Subcutaneous abdominal adipose tissue (tissue), 5 donors: ENCODE measurements at regions not wholly inside any gene's neighbourhood (a gene's known extent, or its start where the extent isn't known, plus 50 kb on each side); places are given as distances from the start of the nearest gene placed in this dataset.

Source experiments
- H3K27ac ChIP-seq: one replicate; pipeline ENCODE4 v1.7.0; 2013; ENCODE audit warnings: low read depth, mild to moderate bottlenecking, inconsistent platforms, low read length, moderate library complexity
- H3K27me3 ChIP-seq, 5 donors: one replicate each; pipeline ENCODE4 v1.7.0; 2013; ENCODE audit warnings: low read length in 5 of 5, inconsistent platforms in 1 of 5; ENCODE audit not compliant: control insufficient read depth in 5 of 5, insufficient read depth in 4 of 5
- H3K36me3 ChIP-seq, 5 donors: one replicate each; pipeline ENCODE4 v1.7.0; 2013; ENCODE audit warnings: low read length in 5 of 5; ENCODE audit not compliant: control insufficient read depth in 5 of 5, insufficient read depth in 5 of 5
- H3K4me1 ChIP-seq, 5 donors: one replicate each; pipeline ENCODE4 v1.7.0; 2013; ENCODE audit warnings: low read length in 5 of 5, mild to moderate bottlenecking in 3 of 5, moderate library complexity in 1 of 5; ENCODE audit not compliant: control insufficient read depth in 5 of 5, insufficient read depth in 5 of 5
- H3K4me3 ChIP-seq, 5 donors: one replicate each; pipeline ENCODE4 v1.7.0; 2013; ENCODE audit warnings: low read length in 5 of 5, low read depth in 1 of 5
- H3K9ac ChIP-seq, 5 donors: one replicate each; pipeline ENCODE4 v1.7.0; 2013; ENCODE audit warnings: low read length in 5 of 5, mild to moderate bottlenecking in 4 of 5, moderate library complexity in 3 of 5
- H3K9me3 ChIP-seq, 5 donors: one replicate each; pipeline ENCODE4 v1.7.0; 2013; ENCODE audit warnings: low read length in 5 of 5; ENCODE audit not compliant: control insufficient read depth in 5 of 5
- donor health status: healthy.
- donor health status: healthy.
- donor health status: healthy.
- donor health status: healthy.
- donor health status: healthy.

DNA sequence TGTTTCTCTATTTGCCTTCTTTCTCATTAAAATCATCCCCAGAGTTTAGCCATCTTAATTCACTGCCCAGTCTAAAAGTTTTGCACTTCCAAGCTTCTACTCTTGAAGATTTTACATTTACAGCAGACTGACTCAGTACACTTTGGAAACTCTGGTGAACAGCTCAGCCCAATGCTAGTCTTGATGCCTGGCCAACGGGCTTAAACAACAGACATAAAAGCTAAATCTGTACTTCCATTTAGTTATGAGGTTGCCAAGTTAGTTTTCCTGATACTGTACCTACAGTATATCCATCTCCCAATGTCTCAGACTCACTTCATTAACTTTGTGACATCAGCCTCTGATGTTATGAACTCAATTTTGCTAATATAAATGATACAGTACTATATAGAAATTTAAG lies 891.8 kb upstream of the SOX9 start:
- H3K4me3 ChIP-seq: no peak overlapping the region
- H3K9ac ChIP-seq: no peak overlapping the region
- H3K9me3 ChIP-seq: no peaks in the 10 kb centered on the region
- no peaks in the 10 kb centered on the region for H3K27me3 ChIP-seq
- no peak overlapping the region for H3K27ac ChIP-seq
- no peaks in the 10 kb centered on the region for H3K36me3 ChIP-seq
- H3K4me1 ChIP-seq: no peaks in the 10 kb centered on the region

DNA sequence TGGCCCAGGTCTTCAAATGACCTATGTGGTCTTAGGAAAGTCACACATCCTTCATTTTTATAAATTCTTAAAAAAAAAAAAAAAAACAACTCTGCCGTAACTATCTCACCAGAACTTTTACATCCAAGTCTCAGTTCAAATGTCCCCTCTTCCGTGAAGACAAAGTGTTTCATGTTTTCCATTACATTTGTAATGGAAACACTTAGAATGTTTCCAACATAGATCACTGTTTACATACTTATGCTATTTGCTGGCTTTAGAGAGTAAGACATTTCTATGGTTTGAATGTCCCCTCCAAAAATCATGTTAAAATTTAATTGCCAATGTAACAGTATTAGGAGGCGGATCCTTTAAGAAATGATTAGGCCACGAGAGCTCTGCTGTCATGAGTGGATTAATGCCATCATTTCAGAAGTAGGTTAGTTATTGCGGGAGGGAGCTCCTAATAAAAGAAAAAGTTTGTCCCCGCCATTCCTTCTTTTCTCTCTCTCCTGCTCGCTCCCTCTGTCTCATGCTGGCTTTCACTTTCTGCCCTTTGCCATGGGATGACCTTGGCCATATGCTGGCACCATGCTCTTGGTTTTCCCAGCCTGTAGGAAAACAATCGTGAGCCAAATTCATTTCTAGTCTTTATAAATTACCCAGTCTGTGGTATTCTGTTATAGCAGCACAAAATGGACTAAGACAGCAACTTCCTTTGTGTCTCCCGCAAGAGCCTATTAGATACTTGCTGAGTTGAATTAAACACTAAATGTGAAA lies 887.8 kb upstream of the SOX9 start:
- Histone ChIP-seq H3K36me3 (no peaks in the 10 kb centered on the region), H3K9ac (no peak overlapping the region), H3K27me3 (no peaks in the 10 kb centered on the region), H3K4me3 (no peak overlapping the region), H3K9me3 (no peaks in the 10 kb centered on the region), H3K27ac (no peak overlapping the region), H3K4me1 (no peaks in the 10 kb centered on the region)

DNA sequence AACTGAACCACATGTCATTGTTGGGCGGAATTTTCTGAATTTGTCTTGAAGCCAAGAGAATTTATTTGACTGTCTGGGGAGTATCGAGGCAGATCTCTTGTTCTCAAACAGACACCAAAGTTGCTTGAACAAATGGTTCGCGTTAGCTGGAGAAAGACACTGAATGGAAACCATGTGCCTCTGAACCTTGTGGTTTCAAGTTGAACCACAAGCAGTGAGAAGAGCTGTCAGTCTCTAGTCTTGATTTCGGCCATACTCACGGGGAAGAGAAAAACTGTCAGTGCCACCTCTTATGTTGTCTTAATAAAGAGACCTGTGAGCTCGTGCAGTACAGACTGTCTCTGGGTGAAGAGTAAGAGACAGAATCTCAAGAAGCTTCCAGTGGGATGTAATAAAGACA lies 886.5 kb upstream of the SOX9 start:
- Histone ChIP-seq H3K4me3 (no peak overlapping the region), H3K9me3 (no peaks in the 10 kb centered on the region), H3K9ac (no peak overlapping the region), H3K27ac (no peak overlapping the region), H3K4me1 (no peaks in the 10 kb centered on the region), H3K36me3 (no peaks in the 10 kb centered on the region), H3K27me3 (no peaks in the 10 kb centered on the region)

DNA sequence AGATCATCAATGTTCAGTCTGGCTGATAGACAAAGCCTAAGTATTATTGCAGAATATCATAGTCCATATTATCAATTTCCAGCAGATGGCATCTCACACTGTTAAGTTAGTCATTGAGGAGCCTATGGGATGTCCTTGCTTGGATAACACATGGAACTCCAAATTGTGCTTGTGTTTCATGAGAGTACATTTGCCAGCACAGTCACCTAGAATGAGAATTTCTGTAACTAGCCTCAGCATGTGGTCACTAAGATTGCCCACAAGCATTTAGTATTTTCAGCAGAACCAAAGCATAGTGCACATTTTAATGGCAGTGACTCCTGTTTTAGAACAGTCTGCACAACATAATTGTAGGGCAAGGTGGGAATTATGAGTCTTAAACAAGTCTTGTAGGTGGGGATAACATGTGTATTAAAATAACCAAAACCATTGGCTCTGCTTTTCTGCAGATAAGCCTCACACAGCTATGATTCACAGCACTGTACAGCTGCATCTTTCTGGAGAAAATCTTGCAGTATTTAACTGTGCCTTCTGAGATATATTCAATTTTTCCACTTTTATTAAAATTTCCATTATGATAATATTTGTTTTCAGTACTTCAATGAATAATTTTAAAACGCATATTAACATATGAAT lies 882.8 kb upstream of the SOX9 start:
- Histone ChIP-seq H3K36me3 (no peaks in the 10 kb centered on the region), H3K4me1 (no peaks in the 10 kb centered on the region), H3K9ac (no peak overlapping the region), H3K27ac (no peak overlapping the region), H3K9me3 (no peaks in the 10 kb centered on the region), H3K27me3 (no peaks in the 10 kb centered on the region), H3K4me3 (no peak overlapping the region)

DNA sequence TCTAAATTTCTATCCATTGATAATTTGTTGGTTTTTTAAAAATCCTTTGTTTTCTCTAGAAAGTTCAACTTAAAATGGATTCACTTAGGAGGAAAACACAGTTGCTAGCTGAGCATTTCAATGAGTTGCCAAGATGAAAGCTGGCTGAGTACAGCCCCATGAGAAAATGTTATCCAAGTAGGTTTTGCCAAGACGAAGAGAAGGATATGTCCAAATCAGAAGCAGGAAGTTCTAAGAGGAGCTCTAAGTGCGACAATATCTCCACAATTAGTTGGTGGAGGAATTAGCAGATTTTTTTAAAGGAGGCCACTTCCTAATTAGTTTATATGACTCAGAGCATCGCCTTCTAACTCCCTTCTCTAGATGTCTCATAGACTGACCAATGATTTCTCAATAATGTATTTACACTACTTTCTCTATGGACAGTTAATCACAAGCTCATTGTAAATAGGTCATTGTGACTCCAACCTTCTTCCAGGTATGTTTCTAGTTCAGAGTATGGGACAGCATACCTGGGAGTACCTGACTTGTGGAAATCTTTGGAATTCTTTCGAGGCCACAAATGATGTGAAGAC lies 873.3 kb upstream of the SOX9 start:
- peaks cover 0 to 2% (median 0%) of the 10 kb centered on the region in 5 donors for H3K9me3 ChIP-seq
- no peaks in the 10 kb centered on the region for H3K36me3 ChIP-seq
- H3K4me3 ChIP-seq: no peak overlapping the region

DNA sequence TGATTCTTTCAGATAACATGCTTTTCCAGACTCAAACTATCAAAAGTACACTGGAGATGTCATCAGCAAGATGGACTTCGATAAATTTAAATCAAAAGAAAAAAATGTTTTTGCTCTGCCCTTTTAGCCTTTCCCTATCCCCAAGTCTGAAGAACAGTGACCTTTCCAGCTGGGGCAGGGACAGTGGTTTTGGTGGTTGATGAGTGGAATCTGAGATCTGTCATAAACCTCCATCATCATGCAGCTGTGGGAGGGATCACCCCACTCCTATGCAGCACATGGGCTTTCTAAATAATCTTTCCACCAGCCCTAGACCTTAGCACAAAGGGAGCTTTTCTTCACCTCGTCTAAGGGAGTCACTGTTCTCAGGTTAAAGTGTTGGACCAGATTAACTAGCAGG lies 869.5 kb upstream of the SOX9 start:
- no peak overlapping the region for H3K27ac ChIP-seq
- no peaks in the 10 kb centered on the region for H3K27me3 ChIP-seq
- no peaks in the 10 kb centered on the region for H3K9me3 ChIP-seq
- peaks cover 0 to 3% (median 0%) of the 10 kb centered on the region in 5 donors for H3K4me1 ChIP-seq
- no peak overlapping the region for H3K9ac ChIP-seq
- H3K36me3 ChIP-seq: no peaks in the 10 kb centered on the region
- no peak overlapping the region for H3K4me3 ChIP-seq

More for the DNA sequence above, 873.3 kb upstream of the SOX9 start:
- no peak overlapping the region for H3K9ac ChIP-seq
- no peak overlapping the region for H3K27ac ChIP-seq
- H3K27me3 ChIP-seq: no peaks in the 10 kb centered on the region
- H3K4me1 ChIP-seq: peaks cover 0 to 3% (median 0%) of the 10 kb centered on the region in 5 donors

DNA sequence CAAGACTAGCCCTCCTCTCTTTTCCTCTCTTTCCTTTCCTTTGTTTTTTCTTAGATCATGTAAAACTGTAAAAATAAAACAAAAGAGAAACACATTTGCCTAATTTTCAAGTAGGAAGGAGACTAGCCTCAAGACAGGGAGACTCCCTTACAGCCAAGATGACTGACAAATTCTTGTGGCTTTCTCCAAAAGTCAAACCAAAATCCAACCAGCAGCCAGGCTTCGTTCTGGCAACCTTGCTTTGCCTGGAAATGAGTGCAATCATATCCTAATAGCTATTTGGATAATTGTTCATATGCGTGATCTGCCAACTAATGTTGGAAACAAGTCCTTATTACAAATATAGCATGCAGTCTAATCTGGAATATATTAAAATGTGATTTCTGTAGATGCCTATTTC lies 868.9 kb upstream of the SOX9 start:
- no peak overlapping the region for H3K27ac ChIP-seq
- H3K36me3 ChIP-seq: no peaks in the 10 kb centered on the region
- no peak overlapping the region for H3K9ac ChIP-seq
- no peak overlapping the region for H3K4me3 ChIP-seq
- no peaks in the 10 kb centered on the region for H3K27me3 ChIP-seq
- H3K9me3 ChIP-seq: no peaks in the 10 kb centered on the region
- H3K4me1 ChIP-seq: peaks cover 0 to 3% (median 0%) of the 10 kb centered on the region in 5 donors

DNA sequence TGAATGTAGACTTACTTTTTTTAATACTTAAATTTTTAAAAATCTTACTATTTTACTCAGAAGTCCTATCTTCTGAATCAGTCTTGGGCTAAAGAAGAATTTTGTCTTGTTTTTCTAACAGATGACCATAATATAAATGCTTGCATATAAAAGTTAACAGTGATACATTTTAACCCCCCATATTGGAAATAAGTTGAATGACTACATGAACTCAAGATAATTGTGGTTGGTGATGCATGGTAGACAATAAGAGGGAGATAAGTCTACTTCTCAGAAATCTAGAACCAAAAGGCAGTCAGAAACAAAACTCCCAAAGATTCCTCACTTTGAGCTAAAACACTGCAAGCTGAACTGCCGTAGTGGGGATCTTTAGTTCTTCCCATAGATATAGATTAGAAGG lies 868.4 kb upstream of the SOX9 start:
- Histone ChIP-seq H3K36me3 (no peaks in the 10 kb centered on the region), H3K4me3 (no peak overlapping the region), H3K27me3 (no peaks in the 10 kb centered on the region), H3K9ac (no peak overlapping the region), H3K4me1 (peaks cover 0 to 1% (median 0%) of the 10 kb centered on the region in 5 donors), H3K27ac (no peak overlapping the region), H3K9me3 (no peaks in the 10 kb centered on the region)

DNA sequence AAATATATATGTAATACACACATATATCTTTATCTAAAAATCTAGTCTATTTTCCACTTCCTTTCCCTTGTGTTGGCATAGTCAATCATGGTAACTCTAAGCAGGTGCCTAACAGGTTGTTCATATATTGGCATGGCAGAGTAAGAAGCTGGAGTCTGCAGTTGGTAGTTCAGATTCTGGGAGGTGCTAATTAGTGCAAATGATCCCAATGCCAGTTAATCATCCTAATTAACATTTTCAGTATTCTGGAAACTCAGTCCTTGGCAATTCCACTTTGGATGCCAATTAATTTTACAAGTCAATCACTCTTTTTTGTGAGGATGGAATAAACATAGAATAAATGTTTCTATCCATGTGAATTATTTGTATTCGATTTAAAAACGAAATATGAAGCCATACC lies 863.7 kb upstream of the SOX9 start:
- H3K36me3 ChIP-seq: no peaks in the 10 kb centered on the region
- H3K27ac ChIP-seq: no peak overlapping the region
- H3K4me1 ChIP-seq: no peaks in the 10 kb centered on the region
- no peak overlapping the region for H3K4me3 ChIP-seq
- no peaks in the 10 kb centered on the region for H3K9me3 ChIP-seq
- no peak overlapping the region for H3K9ac ChIP-seq
- no peaks in the 10 kb centered on the region for H3K27me3 ChIP-seq

DNA sequence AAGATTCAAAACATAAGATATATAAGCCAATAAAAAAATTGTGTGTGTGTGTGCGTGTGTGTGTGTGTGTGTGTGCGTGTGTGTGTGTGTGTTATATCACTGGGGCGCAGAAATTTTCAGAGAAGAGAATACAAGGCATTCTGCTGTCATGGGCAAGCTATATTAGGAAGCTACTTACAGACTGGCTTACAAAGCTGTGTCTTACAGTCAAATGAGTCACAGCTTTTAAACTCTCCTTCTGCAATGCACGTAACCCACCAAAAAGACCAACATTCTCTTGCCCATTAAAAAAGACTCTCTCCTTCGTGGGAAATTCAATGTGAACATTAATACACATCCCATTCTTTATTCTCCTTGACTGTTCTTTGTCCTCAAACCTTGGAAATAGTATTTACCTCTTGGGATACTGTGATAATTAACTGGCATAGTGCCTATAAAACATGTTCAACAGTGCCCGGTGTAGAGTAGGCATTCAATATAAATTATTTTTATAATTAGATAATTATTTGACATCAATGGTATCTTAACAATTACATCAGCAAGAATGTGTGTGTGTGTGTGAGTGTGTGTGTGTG lies 860.4 kb upstream of the SOX9 start:
- no peaks in the 10 kb centered on the region for H3K9me3 ChIP-seq
- no peak overlapping the region for H3K4me3 ChIP-seq
- no peak overlapping the region for H3K9ac ChIP-seq
- H3K27me3 ChIP-seq: no peaks in the 10 kb centered on the region
- no peak overlapping the region for H3K27ac ChIP-seq
- H3K4me1 ChIP-seq: no peaks in the 10 kb centered on the region
- no peaks in the 10 kb centered on the region for H3K36me3 ChIP-seq
